IPS-18c (cell line): ENCODE measurements at regions not wholly inside any gene's neighbourhood (a gene's known extent, or its start where the extent isn't known, plus 50 kb on each side); places are given as distances from the start of the nearest gene placed in this dataset.
"Not testable (repeated sequence)": the region's sequence is repeated elsewhere in the genome, so short reads cannot be mapped to it uniquely, and the experiment has no call there.

Experiments used
- H3K4me3 ChIP-seq: 2 replicates; pipeline ENCODE4 v1.7.0; 2013; ENCODE audit warnings: low read depth, mild to moderate bottlenecking, low read length, moderate library complexity; ENCODE audit not compliant: insufficient read depth
- H3K9me3 ChIP-seq: one replicate; pipeline ENCODE4 v1.6.1; 2013; ENCODE audit warnings: mild to moderate bottlenecking, low read length, moderate library complexity; ENCODE audit not compliant: control insufficient read depth, insufficient read depth

DNA sequence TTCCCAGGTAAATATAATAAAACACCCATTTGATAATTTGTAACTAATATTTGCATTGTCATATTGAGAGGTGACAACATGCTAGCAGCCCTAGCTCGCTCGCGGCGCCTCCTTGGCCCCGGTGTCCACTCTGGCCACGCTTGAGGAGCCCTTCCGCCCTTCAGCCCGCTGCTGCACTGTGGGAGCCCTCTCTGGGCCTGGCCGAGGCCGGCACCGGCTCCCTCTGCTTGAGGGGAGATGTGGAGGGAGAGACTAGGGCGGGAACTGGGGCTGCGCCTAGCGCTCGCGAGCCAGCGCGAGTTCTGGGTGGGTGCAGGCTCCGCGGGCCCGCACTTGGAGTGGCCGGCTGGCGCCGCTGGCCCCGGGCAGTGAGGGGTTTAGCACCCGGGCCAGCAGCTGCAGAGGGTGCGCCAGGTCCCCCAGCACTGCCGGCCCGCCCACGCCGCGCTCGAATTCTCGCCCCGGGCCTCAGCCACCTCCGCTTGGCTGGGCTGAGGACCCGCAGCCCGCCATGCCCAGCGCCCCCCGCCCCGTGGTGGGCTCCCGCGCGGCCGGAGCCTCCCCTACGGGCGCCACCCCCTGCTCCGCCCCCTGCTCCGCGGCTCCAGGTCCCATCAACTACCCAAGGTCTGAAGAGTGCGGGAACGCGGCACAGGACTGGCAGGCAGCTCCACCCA is 594.4 kb downstream of the SLITRK6 start:
- Histone ChIP-seq H3K9me3 (peaks cover 4% of the 10 kb centered on the region), H3K4me3 (no peak overlapping the region)

DNA sequence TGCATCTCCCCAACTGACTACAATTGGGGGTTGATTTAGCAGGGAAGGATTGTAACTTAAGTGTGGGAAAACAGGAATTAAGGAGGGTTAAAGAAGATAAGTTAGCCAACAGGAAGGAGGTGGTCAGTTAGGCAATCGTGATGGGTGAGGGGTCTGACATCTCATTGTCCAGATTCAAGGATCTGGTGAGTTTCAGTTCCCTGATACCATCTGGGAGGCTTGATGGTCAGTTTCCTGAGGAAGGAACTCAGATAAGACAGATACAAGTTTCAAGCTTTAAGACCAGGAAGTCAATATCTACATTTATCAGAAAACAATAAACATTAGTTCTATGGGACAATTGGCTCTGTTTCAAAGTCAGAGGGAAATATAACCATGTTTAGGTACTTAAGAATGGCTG is 601.8 kb downstream of the SLITRK6 start:
- H3K9me3 ChIP-seq: no peaks in the 10 kb centered on the region
- no peak overlapping the region for H3K4me3 ChIP-seq

DNA sequence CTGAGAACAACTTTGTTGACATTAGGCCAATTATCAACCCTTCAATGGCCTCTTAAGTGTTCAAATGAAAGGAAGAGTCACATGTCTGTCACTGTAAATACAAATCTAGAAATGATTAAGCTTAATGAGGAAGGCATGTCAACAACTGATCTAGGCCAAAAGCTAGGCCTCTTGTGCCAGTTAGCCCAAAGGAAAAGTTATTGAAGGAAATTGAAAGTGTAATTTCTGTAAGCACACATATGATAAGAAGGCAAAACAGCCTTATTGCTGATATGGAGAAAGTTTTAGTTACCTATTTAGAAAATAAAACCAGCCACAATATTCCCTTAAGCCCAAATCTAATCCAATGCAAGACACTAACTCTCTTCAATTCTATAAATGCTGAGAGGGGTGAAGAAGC is 604.7 kb downstream of the SLITRK6 start:
- Histone ChIP-seq H3K9me3 (no peaks in the 10 kb centered on the region), H3K4me3 (no peak overlapping the region)

DNA sequence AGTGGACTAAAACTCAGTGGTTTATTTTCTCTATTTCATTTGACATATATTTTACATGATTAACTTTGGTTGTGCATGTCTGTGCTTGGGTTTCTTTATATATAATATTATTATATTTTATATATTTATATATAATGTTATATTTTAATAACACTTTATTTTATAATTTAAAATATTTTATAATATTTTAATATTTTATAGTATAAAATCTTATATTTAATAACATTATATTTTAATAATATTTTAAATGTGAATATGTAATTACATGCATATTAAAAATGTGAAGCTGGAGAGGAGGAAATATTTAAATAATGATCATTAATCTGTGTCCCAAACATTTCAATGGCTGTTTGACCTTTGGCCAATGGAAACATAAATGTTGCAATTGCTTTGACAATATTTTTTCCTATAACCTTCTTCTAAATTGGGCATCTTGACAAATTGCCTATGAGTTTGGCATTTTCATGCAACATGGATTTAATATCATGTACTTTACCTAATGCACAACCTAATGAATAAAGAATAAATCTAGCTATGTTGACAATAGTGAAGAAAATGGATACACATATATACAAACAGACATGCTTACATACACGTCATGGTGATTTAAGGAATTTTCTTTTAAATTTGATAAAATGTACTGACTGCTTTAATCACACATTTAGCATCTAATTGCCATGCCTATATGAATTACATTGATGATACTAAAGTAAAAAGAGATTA is 607.1 kb downstream of the SLITRK6 start:
- H3K4me3 ChIP-seq: no peak overlapping the region
- H3K9me3 ChIP-seq: no peaks in the 10 kb centered on the region

DNA sequence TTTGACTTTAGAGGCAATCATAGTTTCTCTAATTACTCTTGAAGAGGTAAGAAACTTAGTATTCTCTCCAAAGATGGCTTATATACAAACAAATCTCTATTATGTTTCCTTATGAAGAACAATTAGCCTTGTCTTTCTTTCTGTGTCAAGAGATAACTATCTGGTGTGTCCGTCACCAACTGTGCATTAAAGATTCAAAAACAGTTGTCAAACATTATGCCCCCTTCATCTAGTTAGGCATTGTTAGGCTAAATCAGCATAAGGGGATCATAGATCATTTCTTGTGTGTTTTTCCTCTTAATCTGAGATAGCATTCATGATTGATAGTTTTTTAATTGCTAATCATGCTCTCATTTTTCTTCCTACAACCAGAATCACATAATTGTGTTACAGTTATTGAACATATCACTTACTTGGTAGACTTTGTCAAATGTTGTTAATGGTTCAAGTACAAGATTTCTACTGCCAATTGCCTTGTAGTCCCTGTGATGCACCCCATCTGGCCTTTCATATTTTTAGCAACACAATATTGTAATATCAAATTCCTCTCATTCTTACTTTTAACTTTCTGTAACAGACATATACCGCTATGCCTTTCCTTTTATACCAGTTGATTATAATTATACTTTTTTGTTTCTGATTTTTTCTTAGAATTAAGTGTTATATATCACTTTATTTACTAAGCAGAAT is 612.7 kb downstream of the SLITRK6 start:
- no peaks in the 10 kb centered on the region for H3K9me3 ChIP-seq

DNA sequence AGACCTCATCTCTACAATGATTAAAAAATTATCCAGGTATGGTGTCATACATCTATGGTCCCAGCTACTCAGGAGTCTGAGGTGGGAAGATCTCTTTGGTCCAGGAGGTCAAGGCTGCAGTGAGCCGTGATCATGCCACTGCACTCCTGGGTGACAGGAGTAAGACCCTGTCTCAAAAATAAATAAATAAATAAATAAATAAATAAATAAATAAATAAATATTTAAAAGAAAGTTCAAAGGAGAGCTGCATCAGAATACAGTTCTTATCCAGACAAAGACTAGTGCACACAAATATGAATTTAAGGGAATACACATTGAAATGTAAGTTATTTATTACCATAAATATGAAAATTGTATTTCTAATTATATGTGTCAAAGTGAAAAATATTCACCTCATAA is 624.9 kb downstream of the SLITRK6 start:
- Histone ChIP-seq H3K9me3 (peaks cover 2% of the 10 kb centered on the region), H3K4me3 (no peak overlapping the region)

More for the DNA sequence above, 612.7 kb downstream of the SLITRK6 start:
- H3K4me3 ChIP-seq: no peak overlapping the region

DNA sequence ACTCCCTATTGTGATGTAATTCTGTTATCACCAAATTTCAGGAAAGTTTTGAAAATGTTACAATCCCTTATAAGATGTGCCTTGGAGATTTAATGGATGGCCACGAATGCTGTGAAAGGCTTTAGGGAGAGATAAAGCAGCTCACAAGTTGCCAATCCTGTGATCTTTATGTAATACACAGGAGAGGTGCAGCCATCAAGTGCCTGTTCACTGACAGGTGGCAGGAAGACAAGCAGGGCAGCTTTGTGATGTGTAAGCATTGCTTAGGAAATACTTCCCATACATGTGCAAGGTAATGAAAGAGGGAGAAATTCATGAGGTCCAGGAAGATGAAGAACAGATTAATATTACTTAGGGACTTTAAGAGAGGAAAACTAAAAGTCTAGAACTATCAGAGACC is 628.8 kb downstream of the SLITRK6 start:
- Histone ChIP-seq H3K4me3 (no peak overlapping the region), H3K9me3 (no peaks in the 10 kb centered on the region)

DNA sequence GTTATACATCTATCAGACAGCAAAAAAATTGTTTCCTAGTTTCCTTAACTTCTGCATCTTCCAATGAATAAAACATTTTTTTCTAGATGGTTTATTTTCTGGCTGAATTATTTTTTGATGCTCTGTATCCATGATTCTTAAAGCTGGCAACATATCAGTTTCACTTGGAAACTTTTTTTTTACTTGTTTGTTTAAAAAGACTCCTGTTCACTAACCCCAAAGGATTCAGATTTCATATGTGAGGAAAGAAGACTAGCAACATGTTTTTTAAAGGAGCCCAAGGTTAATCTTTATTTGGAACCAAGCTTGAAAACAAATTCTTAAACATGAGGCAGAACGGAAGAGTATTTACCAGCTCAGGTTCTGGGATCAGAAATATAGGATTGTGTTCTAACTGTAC is 632.3 kb downstream of the SLITRK6 start:
- Histone ChIP-seq H3K4me3 (no peak overlapping the region), H3K9me3 (peaks cover 2% of the 10 kb centered on the region)

DNA sequence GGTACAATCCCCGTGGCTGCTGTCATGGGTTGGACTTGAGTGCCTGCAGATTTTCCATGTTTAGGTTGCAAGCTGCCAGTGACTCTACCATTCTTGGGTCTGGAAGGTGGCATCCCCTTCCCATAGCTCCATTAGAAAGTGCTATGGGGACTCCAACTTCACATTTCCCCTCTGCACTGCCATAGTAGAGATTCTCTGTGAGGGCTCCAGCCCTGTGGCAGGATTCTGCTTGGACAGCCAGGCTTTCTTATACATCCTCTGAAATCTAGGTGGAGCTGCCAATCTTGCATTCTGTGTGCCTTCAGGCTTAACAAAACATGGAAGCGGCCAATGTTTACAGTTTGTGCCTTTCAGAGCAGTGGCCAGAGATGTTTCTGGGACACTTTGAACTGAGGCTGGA is 636.2 kb downstream of the SLITRK6 start:
- Histone ChIP-seq H3K9me3 (peaks cover 2% of the 10 kb centered on the region), H3K4me3 (no peak overlapping the region; the same call in 1 of the 2 replicates)

DNA sequence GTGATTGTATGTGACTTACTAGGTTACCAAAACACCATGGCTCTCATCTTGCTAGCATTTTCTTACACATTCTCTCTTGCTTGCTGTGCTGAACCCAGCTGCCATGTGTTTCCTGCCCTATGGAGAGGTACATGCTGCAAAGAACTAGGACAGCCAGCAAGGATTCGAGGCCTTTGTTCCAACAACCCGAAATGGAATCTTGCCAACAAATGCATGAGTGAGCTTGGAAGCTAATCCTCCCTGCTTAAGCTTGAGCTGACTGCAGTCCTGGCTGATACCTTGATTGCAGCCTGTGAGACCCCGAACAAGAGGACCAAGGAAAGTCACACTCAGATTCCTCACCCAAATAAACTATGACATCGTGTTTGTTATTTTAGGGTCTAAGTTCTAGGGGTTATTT is 651.2 kb downstream of the SLITRK6 start:
- no peaks in the 10 kb centered on the region for H3K9me3 ChIP-seq
- H3K4me3 ChIP-seq: no peak overlapping the region

DNA sequence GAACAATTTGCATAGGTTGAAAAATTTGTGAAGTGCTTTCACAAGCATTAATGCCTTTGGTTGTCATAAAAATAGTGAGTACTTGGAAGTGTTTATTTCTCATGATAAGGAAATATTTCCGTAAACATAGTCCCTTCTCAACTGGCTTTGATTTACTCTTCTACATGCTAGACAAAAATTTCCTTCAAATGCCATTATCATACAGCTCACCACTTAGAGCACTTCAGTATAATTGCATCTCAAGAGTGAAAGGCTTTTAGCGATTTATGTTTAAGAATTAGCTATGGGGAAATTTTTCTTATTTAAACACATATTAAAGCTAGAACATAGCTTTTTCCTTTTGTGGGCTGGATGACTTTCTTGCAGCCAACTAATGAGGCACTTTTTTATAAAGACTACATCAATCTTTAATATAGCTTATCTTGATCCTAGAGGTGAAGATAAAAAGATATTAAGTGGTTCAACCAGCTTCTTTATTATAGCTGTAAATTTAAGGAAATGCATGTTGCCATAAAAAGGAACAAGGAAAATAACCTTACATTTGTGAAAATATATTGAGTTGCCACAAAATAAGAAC is 656.8 kb downstream of the SLITRK6 start:
- Histone ChIP-seq H3K9me3 (no peaks in the 10 kb centered on the region), H3K4me3 (no peak overlapping the region)

DNA sequence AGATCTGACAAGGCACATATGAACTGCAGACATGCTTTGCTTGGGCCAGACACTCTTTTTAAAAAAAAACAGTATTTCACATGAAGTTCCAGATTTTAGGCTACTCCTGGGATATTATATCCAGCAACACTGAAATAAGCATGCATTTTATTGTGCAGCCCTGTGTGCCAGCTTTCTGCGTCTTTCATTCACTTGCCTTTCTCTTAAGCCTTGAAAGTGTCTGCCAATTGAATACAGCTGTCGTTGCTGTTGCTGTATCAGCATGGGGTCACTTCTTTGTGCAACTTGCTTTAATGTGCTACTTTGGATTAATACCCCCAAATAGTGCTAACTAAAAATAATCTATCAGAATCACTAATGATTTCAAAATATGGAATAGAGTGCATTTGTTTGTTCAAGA is 657.8 kb downstream of the SLITRK6 start:
- Histone ChIP-seq H3K9me3 (no peaks in the 10 kb centered on the region), H3K4me3 (no peak overlapping the region)

DNA sequence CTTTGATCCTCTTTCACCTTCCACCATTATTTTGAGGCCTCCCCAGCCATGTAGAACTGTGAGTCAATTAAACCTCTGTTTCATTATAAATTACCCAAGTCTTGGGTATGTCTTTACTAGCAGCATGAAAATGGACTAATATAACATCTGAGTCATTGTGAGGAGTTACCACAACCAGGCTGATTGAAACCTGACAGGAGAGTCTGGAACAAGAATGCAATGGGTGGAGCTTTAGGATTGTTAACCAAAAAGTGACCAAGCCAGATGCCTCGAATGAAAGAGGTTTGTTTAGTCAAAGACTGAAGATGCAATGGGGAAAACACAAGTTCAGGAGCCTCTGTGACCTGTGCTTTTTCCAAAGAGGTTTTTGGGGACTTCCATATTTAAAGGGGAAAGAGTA is 659.0 kb downstream of the SLITRK6 start:
- H3K4me3 ChIP-seq: no peak overlapping the region
- H3K9me3 ChIP-seq: no peaks in the 10 kb centered on the region

DNA sequence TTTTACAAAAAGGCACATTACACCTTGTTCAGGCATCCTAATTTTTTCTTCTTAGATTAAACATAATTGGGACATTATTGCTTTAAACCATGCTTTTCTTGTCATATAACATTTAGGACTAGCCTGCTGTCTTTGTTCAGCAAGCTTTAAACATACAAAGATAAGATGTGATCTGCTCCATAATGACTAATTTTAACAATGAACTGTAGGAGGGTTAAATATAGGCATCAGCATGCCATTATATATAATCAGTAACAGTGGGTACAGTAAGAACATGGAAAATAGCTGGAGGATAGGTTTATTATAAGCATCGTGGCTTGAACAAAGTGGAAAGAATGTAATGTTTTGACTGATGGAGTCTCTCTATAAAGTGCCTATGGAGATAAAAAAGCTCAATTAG is 661.7 kb downstream of the SLITRK6 start:
- no peak overlapping the region for H3K4me3 ChIP-seq
- no peaks in the 10 kb centered on the region for H3K9me3 ChIP-seq

DNA sequence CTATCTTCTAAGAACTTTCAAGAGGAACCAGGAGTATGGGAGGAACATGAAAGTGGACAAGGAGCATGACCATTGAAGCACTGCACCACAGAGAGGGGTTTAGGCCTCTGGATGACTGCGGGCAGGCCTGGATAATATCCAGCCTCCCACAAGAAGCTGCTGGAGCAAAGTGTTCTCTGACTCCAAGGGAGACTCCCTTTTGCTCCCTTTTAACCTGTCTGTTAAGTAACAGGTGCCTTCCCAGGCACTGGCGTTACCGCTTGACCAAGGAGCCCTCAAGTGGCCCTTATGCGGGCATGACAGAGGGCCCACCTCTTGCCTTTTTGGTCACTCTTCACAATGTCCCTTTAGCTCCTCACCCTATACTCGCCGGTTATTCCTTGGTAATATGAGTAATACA is 666.2 kb downstream of the SLITRK6 start:
- Histone ChIP-seq H3K4me3 (no peak overlapping the region), H3K9me3 (no peaks in the 10 kb centered on the region)

DNA sequence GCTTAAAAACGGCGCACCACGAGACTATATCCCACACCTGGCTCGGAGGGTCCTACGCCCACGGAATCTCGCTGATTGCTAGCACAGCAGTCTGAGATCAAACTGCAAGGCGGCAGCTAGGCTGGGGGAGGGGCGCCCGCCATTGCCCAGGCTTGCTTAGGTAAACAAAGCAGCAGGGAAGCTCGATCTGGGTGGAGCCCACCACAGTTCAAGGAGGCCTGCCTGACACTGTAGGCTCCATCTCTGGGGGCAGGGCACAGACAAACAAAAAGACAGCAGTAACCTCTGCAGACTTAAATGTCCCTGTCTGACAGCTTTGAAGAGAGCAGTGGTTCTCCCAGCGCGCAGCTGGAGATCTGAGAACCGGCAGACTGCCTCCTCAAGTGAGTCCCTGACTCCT is 675.7 kb downstream of the SLITRK6 start:
- H3K4me3 ChIP-seq, H3K9me3 ChIP-seq: not testable (repeated sequence)

DNA sequence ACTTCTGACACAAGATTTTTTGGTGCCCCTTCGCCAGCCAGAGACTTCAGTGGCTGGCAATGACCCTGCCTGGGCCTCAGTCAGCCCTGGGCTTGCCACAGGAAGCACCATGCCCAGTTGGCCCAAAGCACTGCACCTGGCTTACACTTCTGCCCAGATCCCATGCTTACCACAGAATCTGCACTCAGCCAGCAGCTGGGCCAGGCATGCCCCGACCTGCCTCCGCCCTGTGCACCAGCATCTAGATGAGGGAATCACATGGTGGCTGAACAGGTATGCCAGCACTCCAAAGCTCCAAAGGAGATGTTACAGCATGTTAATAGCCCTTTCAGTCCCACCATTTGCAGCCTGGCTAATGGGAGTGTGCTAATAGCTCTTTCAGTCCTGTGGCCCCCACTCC is 690.9 kb downstream of the SLITRK6 start:
- H3K4me3 ChIP-seq: no peak overlapping the region
- H3K9me3 ChIP-seq: no peaks in the 10 kb centered on the region

DNA sequence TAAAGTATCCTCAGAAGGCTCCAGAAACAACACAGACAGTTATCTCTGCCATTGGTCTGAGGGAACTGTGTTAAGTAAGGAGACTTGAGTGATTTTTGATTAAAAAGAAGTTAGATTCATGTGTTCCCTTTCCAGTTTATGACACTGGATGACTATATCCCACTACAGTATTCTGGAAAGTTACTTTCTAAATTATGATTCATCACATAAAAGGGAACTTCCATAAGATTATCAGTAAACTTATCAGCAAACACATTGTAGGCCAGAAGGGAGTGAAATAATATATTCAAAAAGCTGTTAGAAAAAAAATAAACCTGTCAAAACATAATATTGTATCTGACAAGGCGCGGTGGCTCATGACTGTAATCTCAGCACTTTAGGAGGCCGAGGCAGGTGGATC is 700.0 kb downstream of the SLITRK6 start:
- H3K9me3 ChIP-seq: no peaks in the 10 kb centered on the region

More for the DNA sequence above, 700.0 kb downstream of the SLITRK6 start:
- no peak overlapping the region for H3K4me3 ChIP-seq
